ENCODE measurements at regions not wholly inside any gene's neighbourhood (a gene's known extent, or its start where the extent isn't known, plus 50 kb on each side); places are given as distances from the start of the nearest gene placed in this dataset.

GRCh38 chr13:109968876-109969577 is 182.6 kb upstream of the IRS2 start (continued):
- TF ChIP-seq CHD7 (IDR thresholded peaks at IDR 0.05; ENCODE audit: insufficient replicate concordance, low read length) (no peak), POLR2AphosphoS5 (IDR thresholded peaks at IDR 0.05; ENCODE audit: low read depth, low read length) (no peak)

Measured in H1 (cell line).